SU-DHL-6 (cell line): ENCODE measurements at regions not wholly inside any gene's neighbourhood (a gene's known extent, or its start where the extent isn't known, plus 50 kb on each side); places are given as distances from the start of the nearest gene placed in this dataset.

Source experiments
- H2AFZ ChIP-seq: fragments of 200-600 bp; sonication (generic); 2 replicates; pipeline ENCODE4 v1.6.1; 2014; ENCODE audit warnings: low read depth, mild to moderate bottlenecking, moderate library complexity, mixed read lengths, antibody characterized with exemption, low read length; ENCODE audit not compliant: severe bottlenecking
- H3F3A ChIP-seq: fragments of 200-600 bp; shearing (Covaris generic); 2 replicates; pipeline ENCODE4 v1.6.0; 2016; ENCODE audit warnings: antibody characterized with exemption, mild to moderate bottlenecking; ENCODE audit not compliant: insufficient read depth
- H3K27ac ChIP-seq: fragments of 200-600 bp; sonication (generic); 2 replicates; pipeline ENCODE4 v1.5.1; 2016; ENCODE audit warnings: low read depth, mild to moderate bottlenecking, low read length, moderate library complexity, mixed read lengths
- H3K27me3 ChIP-seq: fragments of 200-600 bp; sonication (generic), shearing (Covaris generic); 2 replicates; pipeline ENCODE4 v1.6.0; 2014; ENCODE audit warnings: mild to moderate bottlenecking, low read length
- H3K36me3 ChIP-seq: fragments of 200-600 bp; sonication (generic); 2 replicates; pipeline ENCODE4 v1.6.1; 2014; ENCODE audit warnings: mild to moderate bottlenecking, low read length, mixed read lengths
- H3K4me2 ChIP-seq: fragments of 300-600, 200-600 bp; shearing (Covaris generic), sonication (generic); 2 replicates; pipeline ENCODE4 v1.6.0; 2014; ENCODE audit warnings: low read length, low read depth, mild to moderate bottlenecking; ENCODE audit not compliant: poor library complexity, severe bottlenecking
- H3K4me3 ChIP-seq: fragments of 200-600 bp; sonication (generic); 2 replicates; pipeline ENCODE4 v1.5.1; 2014; ENCODE audit warnings: antibody characterized with exemption, low read length, mild to moderate bottlenecking, mixed read lengths; ENCODE audit not compliant: insufficient read depth, poor library complexity, severe bottlenecking
- H3K79me2 ChIP-seq: fragments of 200-600 bp; sonication (generic); 2 replicates; pipeline ENCODE4 v1.6.1; 2014; ENCODE audit warnings: mild to moderate bottlenecking, low read length, moderate library complexity; ENCODE audit not compliant: insufficient read depth
- H3K9ac ChIP-seq: fragments of 200-600 bp; sonication (generic); 2 replicates; pipeline ENCODE4 v1.7.0; 2014; ENCODE audit warnings: mild to moderate bottlenecking, low read length
- H3K9me2 ChIP-seq: fragments of 200-600 bp; sonication (generic); replicated peaks from 2 replicates; pipeline ENCODE4 v1.6.1; 2014; ENCODE audit warnings: low read length; ENCODE audit not compliant: insufficient read depth
- H3K9me3 ChIP-seq: fragments of 200-600 bp; sonication (generic); 2 replicates; pipeline ENCODE4 v1.6.1; 2014; ENCODE audit warnings: low read length, mixed read lengths; ENCODE audit not compliant: insufficient read depth
- H4K20me1 ChIP-seq: fragments of 200-600 bp; sonication (generic); 2 replicates; pipeline ENCODE4 v1.6.1; 2014; ENCODE audit warnings: low read depth, mild to moderate bottlenecking, antibody characterized with exemption, low read length, moderate library complexity, mixed read lengths
- CTCF ChIP-seq: fragments of 200-600 bp; sonication (generic); IDR thresholded peaks from one replicate; pipeline ENCODE4 v1.5.1; 2017; ENCODE audit warnings: antibody characterized with exemption, mild to moderate bottlenecking, low read length, moderate library complexity; ENCODE audit not compliant: insufficient read depth, poor library complexity, severe bottlenecking
- EZH2phosphoT487 ChIP-seq: fragments of 200-600 bp; sonication (generic), shearing (Covaris generic); conservative IDR thresholded peaks from 2 replicates; pipeline ENCODE4 v1.6.1; 2018; ENCODE audit warnings: mild to moderate bottlenecking, antibody characterized with exemption, low read length, moderate library complexity, mixed read lengths

GRCh38 chr13:44748439-44748838 lies 172.3 kb upstream of the TSC22D1 start:
- Histone ChIP-seq H3K9ac (no peak overlapping the region), H3K4me2 (no peak overlapping the region), H3F3A (no peaks in the 10 kb centered on the region), H3K27me3 (no peaks in the 10 kb centered on the region), H4K20me1 (no peaks in the 10 kb centered on the region), H3K79me2 (no peaks in the 10 kb centered on the region), H2AFZ (no peak overlapping the region), H3K9me2 (no peaks in the 10 kb centered on the region), H3K9me3 (no peaks in the 10 kb centered on the region), H3K36me3 (no peaks in the 10 kb centered on the region), H3K4me3 (no peak overlapping the region), H3K27ac (no peak overlapping the region)
- TF ChIP-seq CTCF (no peak), EZH2phosphoT487 (no peak)

- Histone ChIP-seq H4K20me1 (no peaks in the 10 kb centered on the region), H3K9me3 (no peaks in the 10 kb centered on the region), H3K27me3 (no peaks in the 10 kb centered on the region), H3K9ac (no peak overlapping the region), H3K4me2 (no peak overlapping the region), H3K36me3 (no peaks in the 10 kb centered on the region), H3K4me3 (no peak overlapping the region), H3K9me2 (no peaks in the 10 kb centered on the region), H2AFZ (no peak overlapping the region), H3K79me2 (no peaks in the 10 kb centered on the region), H3F3A (no peaks in the 10 kb centered on the region), H3K27ac (no peak overlapping the region)
- no peak for TF ChIP-seq EZH2phosphoT487
- TF ChIP-seq CTCF = no peak
Observed at GRCh38 chr13:44747179-44747578, 171.0 kb upstream of the TSC22D1 start.

GRCh38 chr13:44746690-44747089 lies 170.6 kb upstream of the TSC22D1 start:
- no peaks in the 10 kb centered on the region for H3K36me3 ChIP-seq
- no peaks in the 10 kb centered on the region for H4K20me1 ChIP-seq
- H3K4me2 ChIP-seq = no peak overlapping the region
- no peaks in the 10 kb centered on the region for H3K9me2 ChIP-seq
- H3K27me3 ChIP-seq = no peaks in the 10 kb centered on the region
- H3K9me3 ChIP-seq = no peaks in the 10 kb centered on the region
- no peak overlapping the region for H3K4me3 ChIP-seq
- no peak for TF ChIP-seq CTCF
- no peak for TF ChIP-seq EZH2phosphoT487
- H3K79me2 ChIP-seq = no peaks in the 10 kb centered on the region
- H3K9ac ChIP-seq = no peak overlapping the region
- no peaks in the 10 kb centered on the region for H3F3A ChIP-seq
- no peak overlapping the region for H3K27ac ChIP-seq
- no peak overlapping the region for H2AFZ ChIP-seq
